SK-N-SH (cell line): ENCODE measurements at regions not wholly inside any gene's neighbourhood (a gene's known extent, or its start where the extent isn't known, plus 50 kb on each side); places are given as distances from the start of the nearest gene placed in this dataset.

Experiments
- CTCF ChIA-PET: fragments of 300-600, 350-600 bp; formaldehyde crosslinking; extraction: SDS; loops from one replicate; lab custom pipeline; 2021; lab: Yijun Ruan, JAX
- POLR2A ChIA-PET: fragments of 350-600 bp; sonication (Branson Sonifier 250); formaldehyde crosslinking; extraction: SDS; loops from one replicate; lab custom pipeline; 2020; ENCODE audit warnings: antibody characterized with exemption, inconsistent platforms; lab: Yijun Ruan, JAX
- DNase-seq: peaks from one replicate; pipeline ENCODE4 v3.0.0; 2012
- H2AFZ ChIP-seq: fragments of 200-600 bp; sonication (generic); 2 replicates; pipeline ENCODE4 v1.8.1; 2016; ENCODE audit warnings: antibody characterized with exemption, mild to moderate bottlenecking, low read depth
- H3F3A ChIP-seq: fragments of 200-600 bp; sonication (generic); replicated peaks from 2 replicates; pipeline ENCODE3; 2016; ENCODE audit warnings: antibody characterized with exemption, mild to moderate bottlenecking; ENCODE audit not compliant: insufficient read depth
- H3K27ac ChIP-seq, 2 experiments: fragments of 200-500 bp in 1 of 2; fragments of 200-600 bp in 1 of 2; sonication (Bioruptor generic) in 1 of 2; sonication (generic), shearing (Covaris generic) in 1 of 2; 2 replicates each; pipeline versions ENCODE4 v1.5.1 to v1.6.1; 2014 to 2016; ENCODE audit warnings: low read depth in 2 of 2, inconsistent platforms in 1 of 2, low read length in 1 of 2, mild to moderate bottlenecking in 1 of 2, mixed read lengths in 1 of 2
- H3K27me3 ChIP-seq: fragments of 200-600 bp; sonication (generic), shearing (Covaris generic); 2 replicates; pipeline ENCODE4 v1.6.1; 2016; ENCODE audit warnings: mixed run types; ENCODE audit not compliant: insufficient read depth
- H3K36me3 ChIP-seq, 2 experiments: fragments of 200-500 bp in 1 of 2; fragments of 200-600 bp in 1 of 2; sonication (Bioruptor generic) in 1 of 2; sonication (generic) in 1 of 2; replicated peaks in 1 of 2; 2 replicates each; pipeline versions ENCODE3 to v1.5.1; 2014 to 2016; ENCODE audit warnings: low read length in 1 of 2, mild to moderate bottlenecking in 1 of 2; ENCODE audit not compliant: insufficient read depth in 2 of 2, control insufficient read depth in 1 of 2
- H3K4me1 ChIP-seq, 2 experiments: fragments of 200-500 bp in 1 of 2; fragments of 200-600 bp in 1 of 2; sonication (Bioruptor generic) in 1 of 2; sonication (generic), shearing (Covaris generic) in 1 of 2; 2 replicates each; pipeline versions ENCODE4 v1.5.1 to v1.6.1; 2014 to 2016; ENCODE audit warnings: low read depth in 1 of 2, low read length in 1 of 2, mixed run types in 1 of 2; ENCODE audit not compliant: insufficient read depth in 2 of 2, control insufficient read depth in 1 of 2
- H3K4me2 ChIP-seq: fragments of 200-600 bp; sonication (generic), shearing (Covaris generic); 2 replicates; pipeline ENCODE4 v1.6.1; 2017; ENCODE audit warnings: mixed run types
- H3K4me3 ChIP-seq, 2 experiments: fragments of 200-500 bp in 1 of 2; fragments of 200-600 bp in 1 of 2; sonication (Bioruptor generic) in 1 of 2; sonication (generic), shearing (Covaris generic) in 1 of 2; 2 replicates each; pipeline versions ENCODE4 v1.5.1 to v1.8.1; 2014 to 2016; ENCODE audit warnings: low read depth in 2 of 2, inconsistent platforms in 1 of 2, low read length in 1 of 2, mild to moderate bottlenecking in 1 of 2, mixed read lengths in 1 of 2, moderate library complexity in 1 of 2
- H3K79me2 ChIP-seq: fragments of 200-600 bp; sonication (generic); 2 replicates; pipeline ENCODE4 v1.8.1; 2017; ENCODE audit warnings: mild to moderate bottlenecking; ENCODE audit not compliant: insufficient read depth
- H3K9ac ChIP-seq: fragments of 200-600 bp; sonication (generic); 2 replicates; pipeline ENCODE4 v1.6.1; 2017; ENCODE audit warnings: mixed run types
- H3K9me2 ChIP-seq: fragments of 200-600 bp; sonication (generic); 2 replicates; pipeline ENCODE4 v1.6.1; 2017; ENCODE audit warnings: mixed run types
- H3K9me3 ChIP-seq: fragments of 200-600 bp; sonication (generic); 2 replicates; pipeline ENCODE4 v1.6.1; 2017; ENCODE audit warnings: mixed run types, mild to moderate bottlenecking, moderate library complexity
- H4K20me1 ChIP-seq: fragments of 200-600 bp; sonication (generic); 2 replicates; pipeline ENCODE4 v1.6.1; 2017; ENCODE audit warnings: mild to moderate bottlenecking, mixed run types; ENCODE audit not compliant: insufficient read depth
- CHD2 ChIP-seq: fragments of 150-350 bp; IDR thresholded peaks from 2 replicates; pipeline ENCODE4 v1.6.1; 2018; ENCODE audit warnings: low read length; ENCODE audit not compliant: partially characterized antibody
- EP300 ChIP-seq, 2 experiments: IDR thresholded peaks; 2 replicates each; pipeline versions ENCODE4 v1.4.0 to v1.6.1; 2012; ENCODE audit warnings: borderline replicate concordance in 1 of 2, low read depth in 1 of 2, low read length in 1 of 2
- EZH2phosphoT487 ChIP-seq: fragments of 200-600 bp; sonication (generic); IDR thresholded peaks from 2 replicates; pipeline ENCODE4 v1.6.1; 2017; ENCODE audit warnings: low read depth, mixed run types, mild to moderate bottlenecking, antibody characterized with exemption, moderate library complexity, borderline replicate concordance
- FOSL2 ChIP-seq: IDR thresholded peaks from 2 replicates; pipeline ENCODE4 v1.4.0; 2012; ENCODE audit warnings: low read depth, mild to moderate bottlenecking, moderate library complexity, borderline replicate concordance
- FOXJ3 ChIP-seq: sonication (generic); formaldehyde crosslinking; IDR thresholded peaks from 2 replicates; pipeline ENCODE4 v1.5.1; 2020; ENCODE audit warnings: mild to moderate bottlenecking, missing genetic modification reagents
- GABPA ChIP-seq: IDR thresholded peaks from 2 replicates; pipeline ENCODE4 v1.4.0; 2012; ENCODE audit warnings: low read depth, mild to moderate bottlenecking
- GATA2 ChIP-seq: sonication (generic); formaldehyde crosslinking; IDR thresholded peaks from 2 replicates; pipeline ENCODE4 v1.5.0; 2020; ENCODE audit warnings: mild to moderate bottlenecking, missing genetic modification reagents
- JUND ChIP-seq: IDR thresholded peaks from 2 replicates; pipeline ENCODE4 v1.4.0; 2012
- NRF1 ChIP-seq: IDR thresholded peaks from 2 replicates; pipeline ENCODE4 v1.6.1; 2012; ENCODE audit warnings: low read depth, mild to moderate bottlenecking, low read length
- POLR2AphosphoS5 ChIP-seq: IDR thresholded peaks from 2 replicates; pipeline ENCODE4 v1.6.1; 2012; ENCODE audit warnings: low read depth, low read length
- RAD21 ChIP-seq: IDR thresholded peaks from 2 replicates; pipeline ENCODE4 v1.6.1; 2012; ENCODE audit warnings: mild to moderate bottlenecking, low read length
- RCOR1 ChIP-seq: fragments of 150-350 bp; IDR thresholded peaks from 2 replicates; pipeline ENCODE4 v1.6.1; 2017; ENCODE audit warnings: antibody characterized with exemption, low read length
- TCF12 ChIP-seq: IDR thresholded peaks from 2 replicates; pipeline ENCODE4 v1.4.0; 2012
- TEAD4 ChIP-seq: IDR thresholded peaks from 2 replicates; pipeline ENCODE4 v1.4.0; 2012; ENCODE audit warnings: mild to moderate bottlenecking, borderline replicate concordance; ENCODE audit not compliant: insufficient read depth
- TF ChIP-seq, protein P1 (sequence below): IDR thresholded peaks from 2 replicates; pipeline ENCODE4 v1.6.1; 2012; ENCODE audit warnings: mild to moderate bottlenecking, low read depth, low read length, moderate library complexity
- TF ChIP-seq, protein P2 (sequence below): IDR thresholded peaks from 2 replicates; pipeline ENCODE4 v1.4.0; 2012; ENCODE audit warnings: low read depth, borderline replicate concordance
- TF ChIP-seq, protein P3 (sequence below): IDR thresholded peaks from 2 replicates; pipeline ENCODE4 v1.4.0; 2012; ENCODE audit warnings: low read depth
- TF ChIP-seq, protein P4 (sequence below): fragments of 150-350 bp; IDR thresholded peaks from 2 replicates; pipeline ENCODE4 v1.6.1; 2017; ENCODE audit warnings: antibody characterized with exemption, low read length, low read depth, borderline replicate concordance
- TF ChIP-seq, protein P5 (sequence below): fragments of 200-600 bp; sonication (generic); IDR thresholded peaks from 2 replicates; pipeline ENCODE4 v1.6.1; 2017; ENCODE audit warnings: antibody characterized with exemption, mild to moderate bottlenecking, moderate library complexity

DNA sequence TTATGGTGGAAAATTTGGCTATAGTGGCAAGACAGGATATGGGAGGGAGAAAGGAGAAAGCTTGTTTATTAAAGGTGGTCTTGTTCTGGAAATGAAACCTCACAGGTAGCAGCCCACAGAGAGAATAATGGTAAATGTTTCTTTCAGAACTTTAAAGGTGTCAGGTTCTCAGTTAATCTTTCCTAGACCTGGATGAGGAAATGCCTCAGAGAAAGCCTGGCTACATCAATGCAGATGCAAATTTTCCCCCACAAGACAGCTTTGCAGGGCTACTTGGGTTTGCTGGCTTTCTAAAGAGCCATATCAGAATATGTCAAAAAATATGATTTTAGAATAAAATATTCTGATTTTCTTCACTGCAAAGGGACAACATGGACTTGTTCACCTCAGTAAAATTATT, 715.0 kb downstream of the FAM133A start:
- no peaks in the 10 kb centered on the region for H3K9me2 ChIP-seq
- no peaks in the 10 kb centered on the region for H3K79me2 ChIP-seq
- H3K27me3 ChIP-seq: no peaks in the 10 kb centered on the region
- H3K9me3 ChIP-seq: no peaks in the 10 kb centered on the region
- no peaks in the 10 kb centered on the region for H3K36me3 ChIP-seq
- H3K27ac ChIP-seq: no peak overlapping the region
- H2AFZ ChIP-seq: no peak overlapping the region
- POLR2A ChIA-PET: no interaction called here
- H4K20me1 ChIP-seq: no peaks in the 10 kb centered on the region
- CTCF ChIA-PET: no interaction called here
- H3K4me2 ChIP-seq: no peak overlapping the region
- H3K4me1 ChIP-seq: no peaks in the 10 kb centered on the region
- TF ChIP-seq TCF12: no peak
- TF ChIP-seq, protein P1, sequence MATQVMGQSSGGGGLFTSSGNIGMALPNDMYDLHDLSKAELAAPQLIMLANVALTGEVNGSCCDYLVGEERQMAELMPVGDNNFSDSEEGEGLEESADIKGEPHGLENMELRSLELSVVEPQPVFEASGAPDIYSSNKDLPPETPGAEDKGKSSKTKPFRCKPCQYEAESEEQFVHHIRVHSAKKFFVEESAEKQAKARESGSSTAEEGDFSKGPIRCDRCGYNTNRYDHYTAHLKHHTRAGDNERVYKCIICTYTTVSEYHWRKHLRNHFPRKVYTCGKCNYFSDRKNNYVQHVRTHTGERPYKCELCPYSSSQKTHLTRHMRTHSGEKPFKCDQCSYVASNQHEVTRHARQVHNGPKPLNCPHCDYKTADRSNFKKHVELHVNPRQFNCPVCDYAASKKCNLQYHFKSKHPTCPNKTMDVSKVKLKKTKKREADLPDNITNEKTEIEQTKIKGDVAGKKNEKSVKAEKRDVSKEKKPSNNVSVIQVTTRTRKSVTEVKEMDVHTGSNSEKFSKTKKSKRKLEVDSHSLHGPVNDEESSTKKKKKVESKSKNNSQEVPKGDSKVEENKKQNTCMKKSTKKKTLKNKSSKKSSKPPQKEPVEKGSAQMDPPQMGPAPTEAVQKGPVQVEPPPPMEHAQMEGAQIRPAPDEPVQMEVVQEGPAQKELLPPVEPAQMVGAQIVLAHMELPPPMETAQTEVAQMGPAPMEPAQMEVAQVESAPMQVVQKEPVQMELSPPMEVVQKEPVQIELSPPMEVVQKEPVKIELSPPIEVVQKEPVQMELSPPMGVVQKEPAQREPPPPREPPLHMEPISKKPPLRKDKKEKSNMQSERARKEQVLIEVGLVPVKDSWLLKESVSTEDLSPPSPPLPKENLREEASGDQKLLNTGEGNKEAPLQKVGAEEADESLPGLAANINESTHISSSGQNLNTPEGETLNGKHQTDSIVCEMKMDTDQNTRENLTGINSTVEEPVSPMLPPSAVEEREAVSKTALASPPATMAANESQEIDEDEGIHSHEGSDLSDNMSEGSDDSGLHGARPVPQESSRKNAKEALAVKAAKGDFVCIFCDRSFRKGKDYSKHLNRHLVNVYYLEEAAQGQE: no peak
- TF ChIP-seq NRF1: no peak
- TF ChIP-seq, protein P2, sequence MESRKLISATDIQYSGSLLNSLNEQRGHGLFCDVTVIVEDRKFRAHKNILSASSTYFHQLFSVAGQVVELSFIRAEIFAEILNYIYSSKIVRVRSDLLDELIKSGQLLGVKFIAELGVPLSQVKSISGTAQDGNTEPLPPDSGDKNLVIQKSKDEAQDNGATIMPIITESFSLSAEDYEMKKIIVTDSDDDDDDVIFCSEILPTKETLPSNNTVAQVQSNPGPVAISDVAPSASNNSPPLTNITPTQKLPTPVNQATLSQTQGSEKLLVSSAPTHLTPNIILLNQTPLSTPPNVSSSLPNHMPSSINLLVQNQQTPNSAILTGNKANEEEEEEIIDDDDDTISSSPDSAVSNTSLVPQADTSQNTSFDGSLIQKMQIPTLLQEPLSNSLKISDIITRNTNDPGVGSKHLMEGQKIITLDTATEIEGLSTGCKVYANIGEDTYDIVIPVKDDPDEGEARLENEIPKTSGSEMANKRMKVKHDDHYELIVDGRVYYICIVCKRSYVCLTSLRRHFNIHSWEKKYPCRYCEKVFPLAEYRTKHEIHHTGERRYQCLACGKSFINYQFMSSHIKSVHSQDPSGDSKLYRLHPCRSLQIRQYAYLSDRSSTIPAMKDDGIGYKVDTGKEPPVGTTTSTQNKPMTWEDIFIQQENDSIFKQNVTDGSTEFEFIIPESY: no peak
- TF ChIP-seq RCOR1: no peak
- TF ChIP-seq TEAD4: no peak
- no peak for TF ChIP-seq POLR2AphosphoS5
- TF ChIP-seq JUND: no peak
- TF ChIP-seq, protein P3, sequence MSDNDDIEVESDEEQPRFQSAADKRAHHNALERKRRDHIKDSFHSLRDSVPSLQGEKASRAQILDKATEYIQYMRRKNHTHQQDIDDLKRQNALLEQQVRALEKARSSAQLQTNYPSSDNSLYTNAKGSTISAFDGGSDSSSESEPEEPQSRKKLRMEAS: no peak
- TF ChIP-seq, protein P4, sequence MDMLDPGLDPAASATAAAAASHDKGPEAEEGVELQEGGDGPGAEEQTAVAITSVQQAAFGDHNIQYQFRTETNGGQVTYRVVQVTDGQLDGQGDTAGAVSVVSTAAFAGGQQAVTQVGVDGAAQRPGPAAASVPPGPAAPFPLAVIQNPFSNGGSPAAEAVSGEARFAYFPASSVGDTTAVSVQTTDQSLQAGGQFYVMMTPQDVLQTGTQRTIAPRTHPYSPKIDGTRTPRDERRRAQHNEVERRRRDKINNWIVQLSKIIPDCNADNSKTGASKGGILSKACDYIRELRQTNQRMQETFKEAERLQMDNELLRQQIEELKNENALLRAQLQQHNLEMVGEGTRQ: no peak
- no peak for TF ChIP-seq FOSL2
- no peak for TF ChIP-seq GATA2 (CRISPR knock-in tag)
- TF ChIP-seq EZH2phosphoT487: no peak
- TF ChIP-seq FOXJ3: no peak
- TF ChIP-seq CHD2: no peak
- TF ChIP-seq EP300 (IDR thresholded peaks at IDR 0.05; ENCODE audit: borderline replicate concordance in 1 of 2, low read depth in 1 of 2, low read length in 1 of 2): no peak
- TF ChIP-seq, protein P5, sequence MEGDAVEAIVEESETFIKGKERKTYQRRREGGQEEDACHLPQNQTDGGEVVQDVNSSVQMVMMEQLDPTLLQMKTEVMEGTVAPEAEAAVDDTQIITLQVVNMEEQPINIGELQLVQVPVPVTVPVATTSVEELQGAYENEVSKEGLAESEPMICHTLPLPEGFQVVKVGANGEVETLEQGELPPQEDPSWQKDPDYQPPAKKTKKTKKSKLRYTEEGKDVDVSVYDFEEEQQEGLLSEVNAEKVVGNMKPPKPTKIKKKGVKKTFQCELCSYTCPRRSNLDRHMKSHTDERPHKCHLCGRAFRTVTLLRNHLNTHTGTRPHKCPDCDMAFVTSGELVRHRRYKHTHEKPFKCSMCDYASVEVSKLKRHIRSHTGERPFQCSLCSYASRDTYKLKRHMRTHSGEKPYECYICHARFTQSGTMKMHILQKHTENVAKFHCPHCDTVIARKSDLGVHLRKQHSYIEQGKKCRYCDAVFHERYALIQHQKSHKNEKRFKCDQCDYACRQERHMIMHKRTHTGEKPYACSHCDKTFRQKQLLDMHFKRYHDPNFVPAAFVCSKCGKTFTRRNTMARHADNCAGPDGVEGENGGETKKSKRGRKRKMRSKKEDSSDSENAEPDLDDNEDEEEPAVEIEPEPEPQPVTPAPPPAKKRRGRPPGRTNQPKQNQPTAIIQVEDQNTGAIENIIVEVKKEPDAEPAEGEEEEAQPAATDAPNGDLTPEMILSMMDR: no peak
- no peak for TF ChIP-seq GABPA
- no peak for TF ChIP-seq RAD21
- H3K4me3 ChIP-seq: no peak overlapping the region
- DNase-seq: no peak
- no peak overlapping the region for H3K9ac ChIP-seq
- H3F3A ChIP-seq: no peaks in the 10 kb centered on the region
